GM18868 (cell line): ENCODE measurements at regions not wholly inside any gene's neighbourhood (a gene's known extent, or its start where the extent isn't known, plus 50 kb on each side); places are given as distances from the start of the nearest gene placed in this dataset.
"Not testable (repeated sequence)": the region's sequence is repeated elsewhere in the genome, so short reads cannot be mapped to it uniquely, and the experiment has no call there.

Source experiments
- ATAC-seq: cut with Tn5 transposase; IDR thresholded peaks from one replicate; pipeline ENCODE4 v1.9.1; 2021; ENCODE audit warnings: mild to moderate bottlenecking, moderate library complexity; ENCODE audit not compliant: unreplicated experiment

- no peak for ATAC-seq
Measured at GRCh38 chr2:225254363-225254762, 145.1 kb upstream of the NYAP2 start.

DNA sequence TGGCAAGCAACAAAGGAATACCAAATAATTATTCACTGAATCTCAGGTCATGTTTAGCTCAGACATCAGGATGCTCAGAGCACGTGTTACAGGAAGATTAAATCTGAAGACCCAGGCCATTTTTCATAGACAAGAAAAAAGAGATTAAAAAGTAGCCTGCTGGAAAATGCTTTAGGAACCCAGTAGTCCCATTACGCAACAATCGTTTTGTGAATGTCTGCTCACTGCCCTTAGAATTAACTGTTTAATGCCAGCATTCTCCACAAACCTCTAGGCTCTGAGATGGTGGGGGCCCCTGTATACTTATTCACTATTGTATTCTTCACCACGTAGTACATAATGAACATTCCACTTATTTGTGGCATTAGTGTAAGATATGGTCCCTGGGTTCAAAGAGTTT is 154.6 kb upstream of the NYAP2 start:
- no peak for ATAC-seq

DNA sequence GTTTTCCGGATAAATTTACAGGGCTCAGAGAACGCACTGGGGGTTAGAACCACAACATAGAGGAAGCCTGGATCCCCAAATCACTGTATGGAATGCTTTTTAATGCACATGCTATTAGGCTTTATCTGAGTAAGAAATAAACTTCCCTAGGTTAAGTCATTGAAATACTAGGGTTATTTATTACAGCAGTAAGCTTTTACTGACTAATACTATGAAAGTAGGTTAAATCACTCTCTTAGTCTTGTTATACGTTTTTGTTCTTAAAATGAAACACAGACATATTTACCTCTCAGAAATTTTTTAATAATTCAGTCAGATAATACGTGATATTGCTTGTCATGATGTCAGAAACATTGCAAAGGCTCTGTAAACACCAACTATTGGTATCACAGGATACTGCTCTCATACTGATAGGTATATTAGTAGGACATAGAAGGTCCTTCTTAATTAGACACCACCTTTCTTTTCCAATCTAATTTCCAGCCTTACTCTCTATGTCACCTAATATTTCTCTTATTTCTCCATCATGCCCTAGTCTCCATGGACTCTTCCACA is 162.7 kb upstream of the NYAP2 start:
- ATAC-seq, result no peak

- ATAC-seq, result no peak
Measured at GRCh38 chr2:225233234-225233633, 166.3 kb upstream of the NYAP2 start.

DNA sequence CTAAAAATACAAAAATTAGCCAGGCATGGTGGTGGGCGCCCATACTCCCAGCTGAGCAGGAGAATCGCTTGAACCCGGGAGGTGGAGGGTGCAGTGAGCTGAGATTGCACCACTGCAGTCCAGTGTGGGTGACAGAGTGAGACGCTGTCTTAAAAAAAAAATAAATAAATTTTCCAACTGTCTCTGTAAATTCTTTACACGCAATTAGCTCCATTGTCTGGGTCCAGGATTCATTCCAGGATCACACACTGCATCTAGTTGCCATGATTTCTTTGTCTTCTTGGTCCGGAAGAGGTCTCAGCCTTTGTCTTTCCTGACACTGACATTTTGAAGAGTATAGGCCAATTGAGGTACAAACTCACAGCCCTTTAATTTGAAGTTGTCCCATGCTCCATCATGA is 167.6 kb upstream of the NYAP2 start:
- ATAC-seq, result no peak

- ATAC-seq, result not testable (repeated sequence)
Measured at GRCh38 chr2:225229346-225229745, 170.2 kb upstream of the NYAP2 start.

GRCh38 chr2:225226441-225226840 is 173.1 kb upstream of the NYAP2 start:
- no peak for ATAC-seq

DNA sequence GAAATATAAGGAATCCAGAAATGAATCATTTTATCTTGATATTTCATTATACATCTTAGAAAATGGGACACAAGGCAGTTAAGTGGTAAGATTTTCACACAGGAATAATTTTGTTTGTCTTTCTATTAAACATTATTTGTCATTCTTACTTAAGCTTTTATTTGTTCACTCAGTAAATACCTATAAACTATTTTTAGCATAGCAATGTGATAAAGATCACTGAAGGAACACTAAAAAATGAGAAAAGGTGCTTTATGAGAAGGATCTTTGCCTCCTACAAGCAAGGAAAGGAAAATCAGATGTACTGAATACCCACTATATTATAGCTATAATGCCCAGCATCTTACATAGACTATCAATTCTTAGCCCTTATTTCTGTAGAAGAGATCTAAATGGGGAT is 176.2 kb upstream of the NYAP2 start:
- ATAC-seq, result no peak

DNA sequence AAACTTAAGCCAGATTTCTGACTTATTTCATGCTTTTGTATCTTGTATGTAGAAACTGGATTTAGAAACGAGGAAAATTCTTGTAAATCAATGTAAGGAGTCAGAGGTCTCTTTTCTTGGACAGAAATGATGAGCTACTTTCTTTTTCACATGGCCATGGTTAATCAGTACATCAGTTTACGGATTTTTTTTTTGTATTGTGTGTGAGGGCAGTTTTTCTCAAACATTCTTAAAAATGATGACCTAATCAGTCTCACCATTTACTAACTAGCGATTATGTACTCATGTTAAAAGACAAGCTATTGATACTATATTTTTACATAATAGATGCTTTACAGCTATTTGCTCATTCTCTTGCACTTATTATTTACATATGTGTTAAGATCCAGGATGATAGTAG is 165.2 kb upstream of the DOCK10 start:
- no peak for ATAC-seq

- no peak for ATAC-seq
Measured at GRCh38 chr2:225207043-225207442, 164.8 kb upstream of the DOCK10 start.

- ATAC-seq, result no peak
Measured at GRCh38 chr2:225196579-225196978, 154.3 kb upstream of the DOCK10 start.

GRCh38 chr2:225192869-225193268 is 150.6 kb upstream of the DOCK10 start:
- ATAC-seq, result no peak

DNA sequence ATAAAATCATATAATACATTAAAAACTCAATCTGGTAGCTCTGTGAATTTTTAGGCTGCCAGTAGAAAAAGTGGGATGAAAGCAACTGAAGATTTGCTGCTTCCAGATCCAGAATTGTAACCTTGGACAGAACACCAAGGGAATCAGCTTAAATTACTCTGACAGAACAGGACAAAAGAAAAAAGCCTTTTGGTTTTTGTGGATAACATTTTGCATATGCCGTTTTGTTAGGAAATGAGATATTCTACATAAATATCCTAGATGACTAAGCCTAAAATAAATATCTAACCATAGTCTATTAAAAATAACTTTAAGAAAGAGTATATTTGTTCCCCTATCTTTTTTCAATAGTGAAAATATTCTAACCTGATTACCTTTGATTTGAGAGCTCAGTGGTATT is 148.7 kb upstream of the DOCK10 start:
- no peak for ATAC-seq

GRCh38 chr2:225184948-225185347 is 142.7 kb upstream of the DOCK10 start:
- ATAC-seq, result no peak

DNA sequence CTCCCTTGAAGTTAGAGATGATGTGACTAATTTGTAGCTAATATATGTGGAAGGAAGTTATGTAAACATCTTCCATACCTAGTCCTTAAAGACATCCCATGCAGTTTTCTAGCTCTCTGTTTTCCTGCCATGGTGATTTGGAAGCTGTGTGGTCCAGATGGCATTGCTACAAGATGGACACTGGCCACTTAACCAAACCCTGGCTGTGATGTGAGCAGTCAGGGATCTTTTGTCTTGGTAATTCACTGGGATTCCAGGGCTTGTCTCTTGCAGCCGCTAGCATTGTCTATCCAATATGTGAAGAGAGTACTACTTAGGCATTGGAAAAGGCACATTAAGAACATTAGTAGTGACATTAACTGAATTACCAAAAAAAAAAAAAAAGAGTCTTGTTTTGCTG is 139.9 kb upstream of the DOCK10 start:
- no peak for ATAC-seq

- ATAC-seq, result no peak
Measured at GRCh38 chr2:225177098-225177497, 134.8 kb upstream of the DOCK10 start.

- no peak for ATAC-seq
Measured at GRCh38 chr2:225173909-225174308, 131.6 kb upstream of the DOCK10 start.

- ATAC-seq, result peak; percentile 61
Measured at GRCh38 chr2:225171350-225171749, 129.1 kb upstream of the DOCK10 start.

GRCh38 chr2:225170162-225170561 is 127.9 kb upstream of the DOCK10 start:
- no peak for ATAC-seq

DNA sequence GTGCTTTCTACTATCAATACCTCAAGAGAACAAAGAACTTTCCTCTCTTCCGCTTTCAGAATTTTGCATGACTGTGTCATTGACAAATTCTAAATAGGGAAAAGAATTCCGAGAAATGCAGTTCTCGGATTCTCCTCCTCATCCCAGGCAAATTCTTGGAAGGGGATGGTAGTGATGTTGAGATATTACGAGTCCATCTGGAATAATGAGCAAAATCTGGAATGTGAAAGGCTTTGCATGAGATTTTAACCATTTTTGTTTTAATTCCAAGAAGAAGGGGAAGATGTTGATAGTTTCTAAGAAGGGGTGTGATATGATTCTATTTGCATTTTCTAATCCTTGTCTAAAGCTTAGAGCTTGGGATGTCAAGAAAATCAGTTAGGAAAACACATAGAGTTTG is 127.1 kb upstream of the DOCK10 start:
- ATAC-seq, result no peak

GRCh38 chr2:225165052-225165451 is 122.8 kb upstream of the DOCK10 start:
- no peak for ATAC-seq

GRCh38 chr2:225164401-225165050 is 122.3 kb upstream of the DOCK10 start:
- ATAC-seq, result no peak

- ATAC-seq, result no peak
Measured at GRCh38 chr2:225158360-225158759, 116.1 kb upstream of the DOCK10 start.
